HUES6 (cell line): ENCODE measurements at regions not wholly inside any gene's neighbourhood (a gene's known extent, or its start where the extent isn't known, plus 50 kb on each side); places are given as distances from the start of the nearest gene placed in this dataset.

Source experiments
- H3K27ac ChIP-seq: 2 replicates; pipeline ENCODE4 v1.7.0; 2013; ENCODE audit warnings: low read depth, mild to moderate bottlenecking, low read length, inconsistent platforms
- H3K27me3 ChIP-seq: 2 replicates; pipeline ENCODE4 v1.6.1; 2013; ENCODE audit warnings: low read length; ENCODE audit not compliant: control insufficient read depth, insufficient read depth
- H3K36me3 ChIP-seq: 2 replicates; pipeline ENCODE4 v1.6.1; 2013; ENCODE audit warnings: low read length; ENCODE audit not compliant: control insufficient read depth, insufficient read depth
- H3K4me1 ChIP-seq: 2 replicates; pipeline ENCODE4 v1.6.1; 2013; ENCODE audit warnings: low read length; ENCODE audit not compliant: control insufficient read depth, insufficient read depth
- H3K4me3 ChIP-seq: 2 replicates; pipeline ENCODE4 v1.5.1; 2013; ENCODE audit warnings: low read depth, low read length
- H3K9ac ChIP-seq: one replicate; pipeline ENCODE4 v1.6.1; 2013; ENCODE audit warnings: mild to moderate bottlenecking, low read length
- H3K9me3 ChIP-seq: 2 replicates; pipeline ENCODE4 v1.6.1; 2013; ENCODE audit warnings: low read depth, low read length; ENCODE audit not compliant: control insufficient read depth, insufficient read depth

GRCh38 chr10:78551184-78552005 is 517.4 kb upstream of the ZMIZ1 start:
- Histone ChIP-seq H3K4me3 (peak overlapping the region; percentile 19), H3K9me3 (no peaks in the 10 kb centered on the region), H3K36me3 (no peaks in the 10 kb centered on the region), H3K4me1 (peaks cover 33% of the 10 kb centered on the region), H3K9ac (peak overlapping the region; percentile 70), H3K27me3 (peaks cover 12% of the 10 kb centered on the region), H3K27ac (peak overlapping the region; percentile 93)

- H3K4me1 ChIP-seq: peaks cover 33% of the 10 kb centered on the region
- peak overlapping the region; percentile 70 for H3K9ac ChIP-seq
- H3K36me3 ChIP-seq: no peaks in the 10 kb centered on the region
- peaks cover 12% of the 10 kb centered on the region for H3K27me3 ChIP-seq
- peak overlapping the region; percentile 93; the same call in 1 of the 2 replicates for H3K27ac ChIP-seq
- H3K9me3 ChIP-seq: no peaks in the 10 kb centered on the region
- peak overlapping the region; percentile 19; the same call in 1 of the 2 replicates for H3K4me3 ChIP-seq
These were observed 516.4 kb upstream of the ZMIZ1 start for GRCh38 chr10:78552261-78552811.

GRCh38 chr10:78553792-78554191 is 515.0 kb upstream of the ZMIZ1 start:
- Histone ChIP-seq H3K27me3 (peaks cover 9% of the 10 kb centered on the region), H3K9ac (no peak overlapping the region), H3K4me3 (no peak overlapping the region), H3K4me1 (peaks cover 33% of the 10 kb centered on the region), H3K9me3 (no peaks in the 10 kb centered on the region), H3K27ac (no peak overlapping the region), H3K36me3 (no peaks in the 10 kb centered on the region)

GRCh38 chr10:78555128-78555527 is 513.6 kb upstream of the ZMIZ1 start:
- Histone ChIP-seq H3K4me3 (no peak overlapping the region), H3K9ac (no peak overlapping the region), H3K27ac (no peak overlapping the region), H3K36me3 (no peaks in the 10 kb centered on the region), H3K27me3 (peaks cover 7% of the 10 kb centered on the region; the same call in 1 of the 2 replicates), H3K4me1 (peaks cover 44% of the 10 kb centered on the region), H3K9me3 (no peaks in the 10 kb centered on the region)

- Histone ChIP-seq H3K9ac (no peak overlapping the region), H3K27ac (no peak overlapping the region), H3K36me3 (no peaks in the 10 kb centered on the region), H3K9me3 (no peaks in the 10 kb centered on the region), H3K27me3 (no peaks in the 10 kb centered on the region), H3K4me1 (peaks cover 32% of the 10 kb centered on the region), H3K4me3 (no peak overlapping the region)
These were observed 511.9 kb upstream of the ZMIZ1 start for GRCh38 chr10:78556705-78557432.

GRCh38 chr10:78557433-78557925 is 511.3 kb upstream of the ZMIZ1 start:
- Histone ChIP-seq H3K4me1 (peaks cover 25% of the 10 kb centered on the region), H3K9ac (no peak overlapping the region), H3K36me3 (no peaks in the 10 kb centered on the region), H3K27me3 (no peaks in the 10 kb centered on the region), H3K9me3 (no peaks in the 10 kb centered on the region), H3K27ac (no peak overlapping the region), H3K4me3 (no peak overlapping the region)

GRCh38 chr10:78559661-78560340 is 509.0 kb upstream of the ZMIZ1 start:
- Histone ChIP-seq H3K36me3 (no peaks in the 10 kb centered on the region), H3K9me3 (no peaks in the 10 kb centered on the region), H3K4me3 (no peak overlapping the region), H3K27ac (no peak overlapping the region), H3K9ac (no peak overlapping the region), H3K4me1 (peaks cover 17% of the 10 kb centered on the region), H3K27me3 (no peaks in the 10 kb centered on the region)

- Histone ChIP-seq H3K36me3 (no peaks in the 10 kb centered on the region), H3K27me3 (no peaks in the 10 kb centered on the region), H3K27ac (no peak overlapping the region), H3K4me1 (peaks cover 17% of the 10 kb centered on the region), H3K9ac (no peak overlapping the region), H3K4me3 (no peak overlapping the region), H3K9me3 (no peaks in the 10 kb centered on the region)
These were observed 508.5 kb upstream of the ZMIZ1 start for GRCh38 chr10:78560341-78560688.

GRCh38 chr10:78563314-78563713 is 505.5 kb upstream of the ZMIZ1 start:
- Histone ChIP-seq H3K27ac (no peak overlapping the region), H3K9me3 (no peaks in the 10 kb centered on the region), H3K4me1 (peaks cover 17% of the 10 kb centered on the region), H3K36me3 (no peaks in the 10 kb centered on the region), H3K9ac (no peak overlapping the region), H3K27me3 (no peaks in the 10 kb centered on the region), H3K4me3 (no peak overlapping the region)

GRCh38 chr10:78565841-78566240 is 502.9 kb upstream of the ZMIZ1 start:
- Histone ChIP-seq H3K9me3 (no peaks in the 10 kb centered on the region), H3K27ac (no peak overlapping the region), H3K4me1 (no peaks in the 10 kb centered on the region; the same call in 1 of the 2 replicates), H3K9ac (no peak overlapping the region), H3K4me3 (no peak overlapping the region), H3K27me3 (no peaks in the 10 kb centered on the region), H3K36me3 (no peaks in the 10 kb centered on the region)
